A673 (cell line): ENCODE measurements at regions not wholly inside any gene's neighbourhood (a gene's known extent, or its start where the extent isn't known, plus 50 kb on each side); places are given as distances from the start of the nearest gene placed in this dataset.

Source experiments
- BruUV-seq: library from RNA; stranded (reverse); fragments of 400-500 nt; replicated peaks from 2 replicates; lab custom pipeline; 2021; lab: Mats Ljungman, UMichigan
- CTCF ChIA-PET: fragments of 300-600 bp; sonication (Branson Sonifier 250); formaldehyde crosslinking; loops from one replicate; lab custom pipeline; 2022; ENCODE audit warnings: antibody characterized with exemption; lab: Charles Lee
- POLR2A ChIA-PET: fragments of 300-600 bp; sonication (Branson Sonifier 250); formaldehyde crosslinking; loops from one replicate; lab custom pipeline; 2022; ENCODE audit warnings: antibody characterized with exemption; ENCODE audit not compliant: low non-redundant PET; lab: Charles Lee
- DNase-seq: peaks from one replicate; pipeline ENCODE4 v3.0.0-alpha.2; 2015; ENCODE audit warnings: low spot score
- H3K27ac ChIP-seq: fragments of 200-600 bp; sonication (generic); 2 replicates; pipeline ENCODE4 v1.5.1; 2016; ENCODE audit warnings: mixed run types, low read depth, mild to moderate bottlenecking, mixed read lengths, antibody characterized with exemption, low read length; ENCODE audit not compliant: poor library complexity, severe bottlenecking
- H3K27me3 ChIP-seq: fragments of 200-600 bp; sonication (generic); replicated peaks from 2 replicates; pipeline ENCODE4 v1.6.1; 2017; ENCODE audit warnings: mixed run types, low read depth, mild to moderate bottlenecking, mixed read lengths, antibody characterized with exemption, low read length; ENCODE audit not compliant: insufficient read depth, poor library complexity
- H3K36me3 ChIP-seq: fragments of 200-600 bp; sonication (generic); 2 replicates; pipeline ENCODE4 v1.6.1; 2016; ENCODE audit warnings: mixed run types, mild to moderate bottlenecking, mixed read lengths, antibody characterized with exemption, low read length; ENCODE audit not compliant: insufficient read depth, poor library complexity, severe bottlenecking
- H3K4me1 ChIP-seq: fragments of 200-600 bp; sonication (generic); 2 replicates; pipeline ENCODE4 v1.6.1; 2017; ENCODE audit warnings: mixed run types, mild to moderate bottlenecking, mixed read lengths, antibody characterized with exemption, low read length; ENCODE audit not compliant: insufficient read depth, poor library complexity, severe bottlenecking
- H3K4me3 ChIP-seq: fragments of 200-600 bp; sonication (generic); 2 replicates; pipeline ENCODE4 v1.5.1; 2016; ENCODE audit warnings: low read depth, mixed run types, mild to moderate bottlenecking, mixed read lengths, low read length; ENCODE audit not compliant: poor library complexity, severe bottlenecking
- H3K9me3 ChIP-seq: fragments of 200-600 bp; sonication (generic); 2 replicates; pipeline ENCODE4 v1.6.1; 2016; ENCODE audit warnings: mixed run types, low read depth, mild to moderate bottlenecking, mixed read lengths, antibody characterized with exemption, low read length; ENCODE audit not compliant: poor library complexity, severe bottlenecking
- CTCF ChIP-seq: fragments of 300-800, 200-600 bp; sonication (generic); conservative IDR thresholded peaks from 2 replicates; pipeline ENCODE4 v1.5.1; 2017; ENCODE audit warnings: low read depth, mild to moderate bottlenecking, antibody characterized with exemption, low read length, moderate library complexity, mixed read lengths
- EZH2 ChIP-seq: fragments of 200-600 bp; sonication (generic); IDR thresholded peaks from 2 replicates; pipeline ENCODE4 v1.6.1; 2017; ENCODE audit warnings: borderline replicate concordance, low read depth, mild to moderate bottlenecking, mixed read lengths, antibody characterized with exemption, low read length; ENCODE audit not compliant: poor library complexity, severe bottlenecking
- intact Hi-C: fragments of 100-400 bp; cut with micrococcal nuclease; formaldehyde crosslinking; loops from one replicate; pipeline ENCODE4 v1.10.0; 2022; ENCODE audit not compliant: unreplicated experiment

DNA sequence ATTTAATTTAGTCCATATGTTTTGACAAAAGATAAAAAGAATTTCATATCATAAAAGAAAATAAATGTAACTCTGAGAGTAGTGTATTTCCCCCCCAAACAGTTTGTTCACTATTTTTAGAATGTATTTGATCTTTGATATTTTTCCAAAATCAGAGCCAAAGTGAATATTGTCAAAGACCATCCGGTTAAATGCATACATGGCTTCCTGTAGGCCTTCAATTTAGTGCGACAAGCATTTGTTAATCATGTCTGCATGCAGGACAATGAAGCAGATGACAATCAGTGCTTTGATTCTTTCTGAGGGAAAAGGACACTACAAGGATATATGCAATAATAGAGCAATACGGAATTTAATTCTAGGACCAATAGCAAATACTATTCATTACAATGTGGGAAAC is 79.8 kb downstream of the ACTBL2 start:
- ChIA-PET POLR2A (no interaction called here), CTCF (no interaction called here)
- H3K4me3 ChIP-seq = no peak overlapping the region
- no peaks in the 10 kb centered on the region for H3K4me1 ChIP-seq
- H3K27ac ChIP-seq = no peak overlapping the region
- no TSS peak for BruUV-seq
- H3K27me3 ChIP-seq = no peaks in the 10 kb centered on the region
- intact Hi-C loops = no loop called here
- H3K9me3 ChIP-seq = no peaks in the 10 kb centered on the region
- DNase-seq = no peak
- TF ChIP-seq CTCF (no peak), EZH2 (no peak)
- no peaks in the 10 kb centered on the region for H3K36me3 ChIP-seq

GRCh38 chr5:57402348-57402747 is 80.3 kb downstream of the ACTBL2 start:
- intact Hi-C loops = no loop called here
- BruUV-seq = no TSS peak
- no peak overlapping the region for H3K4me3 ChIP-seq
- ChIA-PET CTCF (no interaction called here), POLR2A (no interaction called here)
- no peak overlapping the region for H3K27ac ChIP-seq
- no peak for TF ChIP-seq EZH2
- TF ChIP-seq CTCF = no peak
- H3K9me3 ChIP-seq = no peaks in the 10 kb centered on the region
- H3K27me3 ChIP-seq = no peaks in the 10 kb centered on the region
- no peaks in the 10 kb centered on the region for H3K36me3 ChIP-seq
- DNase-seq = no peak
- no peaks in the 10 kb centered on the region for H3K4me1 ChIP-seq

GRCh38 chr5:57398413-57399093 is 84.1 kb downstream of the ACTBL2 start:
- ChIA-PET POLR2A (no interaction called here), CTCF (no interaction called here)
- TF ChIP-seq EZH2 (no peak), CTCF (no peak)
- Histone ChIP-seq H3K4me1 (no peaks in the 10 kb centered on the region), H3K4me3 (no peak overlapping the region), H3K9me3 (no peaks in the 10 kb centered on the region), H3K27ac (no peak overlapping the region), H3K36me3 (no peaks in the 10 kb centered on the region), H3K27me3 (no peaks in the 10 kb centered on the region)
- DNase-seq = no peak
- BruUV-seq = no TSS peak
- intact Hi-C loops = no loop called here
